HepG2 (cell line): ENCODE measurements at regions not wholly inside any gene's neighbourhood (a gene's known extent, or its start where the extent isn't known, plus 50 kb on each side); places are given as distances from the start of the nearest gene placed in this dataset.

Source experiments
- ATAC-seq: fragments of 200-7000 bp; cut with Tn5 transposase; 3 replicates; pipeline ENCODE4 v1.9.1; 2020; ENCODE audit warnings: mild to moderate bottlenecking, moderate library complexity
- BruUV-seq: library from RNA; stranded (reverse); fragments of 400-500 nt; replicated peaks from 2 replicates; lab custom pipeline; 2021; lab: Mats Ljungman, UMichigan
- CTCF ChIA-PET: fragments of 300-600 bp; formaldehyde crosslinking; extraction: SDS; loops from one replicate; lab custom pipeline; 2021; ENCODE audit warnings: low total read pairs, inconsistent platforms, low intra/inter-chr PET ratio; lab: Yijun Ruan, JAX
- POLR2A ChIA-PET: fragments of 350-600 bp; sonication (Branson Sonifier 250); formaldehyde crosslinking; loops from one replicate; lab custom pipeline; 2020; ENCODE audit warnings: antibody characterized with exemption, inconsistent platforms; lab: Yijun Ruan, JAX
- DNase-seq: peaks from one replicate; pipeline ENCODE4 v3.0.0-alpha.2; 2015; ENCODE audit warnings: low spot score
- FAIRE-seq: peaks from 3 replicates; lab custom pipeline; 2011; peaks lifted over from hg19 to GRCh38; lab: Jason Lieb, UNC
- H2AFZ ChIP-seq: one replicate; pipeline ENCODE4 v1.6.1; 2011; ENCODE audit warnings: low read length, inconsistent platforms
- H3K27ac ChIP-seq: fragments of 300-600 bp; 3 replicates; pipeline ENCODE4 v1.8.0; 2011; ENCODE audit warnings: mixed run types, mild to moderate bottlenecking, mixed read lengths, low read length, inconsistent platforms; ENCODE audit not compliant: insufficient read depth; ENCODE audit errors: extremely low read length
- H3K27me3 ChIP-seq, 2 experiments: fragments of 200-600 bp in 1 of 2; 2 replicates in 1 of 2; 3 replicates in 1 of 2; pipeline versions ENCODE4 v1.6.0 to v1.8.0; 2011; ENCODE audit warnings: low read length in 2 of 2, mild to moderate bottlenecking in 2 of 2, moderate library complexity in 2 of 2, inconsistent platforms in 1 of 2; ENCODE audit not compliant: insufficient read depth in 2 of 2, control insufficient read depth in 1 of 2
- H3K36me3 ChIP-seq, 2 experiments: fragments of 200-600 bp in 1 of 2; replicated peaks in 1 of 2; 2 replicates in 1 of 2; 3 replicates in 1 of 2; pipeline versions ENCODE4 v1.5.1 to v1.8.0; 2011; ENCODE audit warnings: low read length in 2 of 2, inconsistent platforms in 1 of 2; ENCODE audit not compliant: insufficient read depth in 2 of 2, control insufficient read depth in 1 of 2
- H3K4me1 ChIP-seq: 2 replicates; pipeline ENCODE4 v1.5.1; 2012; ENCODE audit warnings: low read length, inconsistent platforms; ENCODE audit not compliant: insufficient read depth
- H3K4me2 ChIP-seq: 2 replicates; pipeline ENCODE4 v1.6.0; 2011; ENCODE audit warnings: low read depth, low read length, inconsistent platforms
- H3K4me3 ChIP-seq, 3 experiments: fragments of 200-600 bp in 1 of 3; sonication (generic), shearing (Covaris generic) in 1 of 3; replicated peaks in 1 of 3; 2 replicates each; pipeline ENCODE4 v1.5.1; 2011 to 2016; ENCODE audit warnings: low read length in 3 of 3, inconsistent platforms in 2 of 3, low read depth in 2 of 3, mild to moderate bottlenecking in 2 of 3, control low read depth in 1 of 3, mixed read lengths in 1 of 3; ENCODE audit not compliant: insufficient read depth in 1 of 3
- H3K79me2 ChIP-seq: one replicate; pipeline ENCODE4 v1.6.1; 2011; ENCODE audit warnings: low read length, inconsistent platforms; ENCODE audit not compliant: insufficient read depth
- H3K9ac ChIP-seq: 2 replicates; pipeline ENCODE4 v1.6.0; 2011; ENCODE audit warnings: mild to moderate bottlenecking, low read depth, low read length, inconsistent platforms; ENCODE audit not compliant: insufficient read depth
- H3K9me3 ChIP-seq: 2 replicates; pipeline ENCODE4 v1.5.1; 2012; ENCODE audit warnings: mild to moderate bottlenecking, low read length
- H4K20me1 ChIP-seq: 2 replicates; pipeline ENCODE4 v1.6.0; 2011; ENCODE audit warnings: inconsistent platforms, mild to moderate bottlenecking, low read length, moderate library complexity; ENCODE audit not compliant: insufficient read depth
- ATF7 ChIP-seq, 2 experiments: fragments of 450-650 bp in 1 of 2; sonication (generic) in 1 of 2; formaldehyde crosslinking in 1 of 2; IDR thresholded peaks; 2 replicates each; pipeline versions ENCODE4 v1.4.0 to v1.6.1; 2016 to 2020; ENCODE audit warnings: antibody characterized with exemption in 1 of 2, mild to moderate bottlenecking in 1 of 2, missing genetic modification reagents in 1 of 2
- BATF2 ChIP-seq: sonication (generic); formaldehyde crosslinking; IDR thresholded peaks from 2 replicates; pipeline ENCODE4 v1.8.0; 2022; ENCODE audit warnings: mild to moderate bottlenecking, missing genetic modification reagents, moderate library complexity
- CTCF ChIP-seq: sonication (generic); formaldehyde crosslinking; IDR thresholded peaks from 2 replicates; pipeline ENCODE4 v1.5.0; 2020; ENCODE audit warnings: mild to moderate bottlenecking, missing genetic modification reagents, moderate library complexity
- DNMT1 ChIP-seq: sonication (generic); formaldehyde crosslinking; IDR thresholded peaks from 2 replicates; pipeline ENCODE4 v1.5.1; 2020; ENCODE audit warnings: mild to moderate bottlenecking, missing genetic modification reagents
- DZIP1 ChIP-seq: sonication (generic); formaldehyde crosslinking; IDR thresholded peaks from 2 replicates; pipeline ENCODE4 v1.5.0; 2020; ENCODE audit warnings: mild to moderate bottlenecking, missing genetic modification reagents
- REPIN1 ChIP-seq: sonication (generic); formaldehyde crosslinking; IDR thresholded peaks from 2 replicates; pipeline ENCODE4 v1.8.0; 2022; ENCODE audit warnings: missing genetic modification reagents, low read depth, mild to moderate bottlenecking, borderline replicate concordance
- STAG1 ChIP-seq: sonication (generic); formaldehyde crosslinking; IDR thresholded peaks from 2 replicates; pipeline ENCODE4 v1.4.0; 2020; ENCODE audit warnings: missing genetic modification reagents
- ZBTB20 ChIP-seq: sonication (generic); formaldehyde crosslinking; IDR thresholded peaks from 2 replicates; pipeline ENCODE4 v1.8.1; 2023; ENCODE audit warnings: missing genetic modification reagents, low read depth, mild to moderate bottlenecking, borderline replicate concordance
- ZNF382 ChIP-seq: sonication (generic); formaldehyde crosslinking; IDR thresholded peaks from 2 replicates; pipeline ENCODE4 v1.5.0; 2020; ENCODE audit warnings: missing genetic modification reagents, mild to moderate bottlenecking, borderline replicate concordance
- WGBS: methylation state at CpG from one replicate; pipeline ENCODE4 v1.1.6; 2017; ENCODE audit warnings: low lambda C conversion rate; 5-methylcytosine and 5-hydroxymethylcytosine counted together
- in situ Hi-C: cut with HindIII; loops from 2 replicates; pipeline ENCODE4 v1.10.0; 2017; ENCODE audit warnings: low pct_unique_long_range_greater_than_20kb; ENCODE audit not compliant: extremely low pct_ligation_motif_present
- intact Hi-C: fragments of 100-400 bp; cut with micrococcal nuclease; formaldehyde crosslinking; loops from one replicate; pipeline ENCODE4 v1.10.0; 2022; ENCODE audit not compliant: unreplicated experiment

GRCh38 chr15:99504071-99504822 lies 61.5 kb upstream of the MEF2A start (continued):
- TF ChIP-seq DZIP1 (no peak), ATF7 (IDR thresholded peaks at IDR 0.05) (0 out of 2 replicates have a peak, but pooled peaks have one; percentile 18), ATF7 (CRISPR knock-in tag; IDR thresholded peaks at IDR 0.05) (no peak)

GRCh38 chr15:99504823-99505551 lies 60.8 kb upstream of the MEF2A start:
- Histone ChIP-seq H3K36me3 (no peaks in the 10 kb centered on the region), H3K9ac (no peak overlapping the region), H3K9me3 (no peaks in the 10 kb centered on the region), H3K4me1 (peaks cover 61% of the 10 kb centered on the region)
- TF ChIP-seq CTCF (CRISPR knock-in tag) (peak; percentile 39; the same call in 1 of the 2 replicates), ZBTB20 (no peak), DNMT1 (CRISPR knock-in tag) (no peak), ZNF382 (CRISPR knock-in tag) (no peak), STAG1 (CRISPR knock-in tag) (peak; percentile 36), BATF2 (no peak), REPIN1 (CRISPR knock-in tag) (no peak)
- TF ChIP-seq, all 625 proteins: peak for 2
- Histone ChIP-seq H4K20me1 (no peaks in the 10 kb centered on the region), H2AFZ (no peak overlapping the region), H3K27me3 (peaks cover 2 to 13% of the 10 kb centered on the region in 2 experiments; a peak in 2 of 5 replicates), H3K4me2 (no peak overlapping the region), H3K79me2 (no peaks in the 10 kb centered on the region), H3K27ac (no peak overlapping the region), H3K4me3 (no peak overlapping the region)
- intact Hi-C loops, result loop anchor here (1.0 to 10.0 kb wide), 2 partner anchors 100 to 219 kb away; no protein-coding TSS in a partner anchor
- CTCF ChIA-PET, result no interaction called here
- FAIRE-seq (no peak), DNase-seq (peak; percentile 25), ATAC-seq (peak; percentile 43; the same call in 2 of the 3 replicates)
- BruUV-seq, result no TSS peak
- in situ Hi-C loops, result no loop called here
- POLR2A ChIA-PET, result interaction anchor here (0.5 kb wide), 1 partner anchor 149 kb away, joined by 3 read pairs; no protein-coding TSS in a partner anchor
- WGBS, result 18% methylated on average over 8 of the region's 8 CpGs
